ENCODE measurements at regions not wholly inside any gene's neighbourhood (a gene's known extent, or its start where the extent isn't known, plus 50 kb on each side); places are given as distances from the start of the nearest gene placed in this dataset.

DNA sequence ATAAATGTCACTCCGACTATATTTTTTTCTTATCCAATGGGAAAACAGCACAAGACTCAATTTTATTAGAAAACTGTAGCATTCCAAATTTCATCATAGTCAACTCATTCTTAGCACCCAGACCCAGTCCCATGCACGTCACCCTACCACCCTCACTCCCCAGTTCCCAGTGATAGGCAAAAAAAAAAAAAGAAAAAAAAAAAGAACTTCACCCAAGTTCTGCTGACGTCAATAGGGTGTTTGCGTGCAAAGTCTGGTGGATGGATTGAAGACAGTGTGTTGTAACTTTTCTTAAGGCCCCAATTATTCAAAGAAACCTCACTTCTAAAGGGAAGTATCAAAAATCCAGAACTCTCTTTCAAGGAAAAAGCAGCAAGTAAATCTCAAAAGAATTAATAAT is 213.9 kb upstream of the PRDM1 start:
- TF ChIP-seq POLR2AphosphoS5 (IDR thresholded peaks at IDR 0.05; ENCODE audit: low read depth) (no peak), CTCF (conservative IDR thresholded peaks at IDR 0.05; ENCODE audit: low read depth in 2 of 2) (no peak), EZH2phosphoT487 (IDR thresholded peaks at IDR 0.05; ENCODE audit: unreplicated experiment) (no peak), EZH2 (IDR thresholded peaks at IDR 0.05; ENCODE audit: low read depth, unreplicated experiment) (no peak), JUNB (IDR thresholded peaks at IDR 0.05; ENCODE audit: unreplicated experiment) (no peak), ZNF114 (CRISPR knock-in tag; IDR thresholded peaks at IDR 0.05) (no peak), STAT1 (IDR thresholded peaks at IDR 0.05; ENCODE audit: unreplicated experiment) (no peak)
- TF ChIP-seq, protein P1, sequence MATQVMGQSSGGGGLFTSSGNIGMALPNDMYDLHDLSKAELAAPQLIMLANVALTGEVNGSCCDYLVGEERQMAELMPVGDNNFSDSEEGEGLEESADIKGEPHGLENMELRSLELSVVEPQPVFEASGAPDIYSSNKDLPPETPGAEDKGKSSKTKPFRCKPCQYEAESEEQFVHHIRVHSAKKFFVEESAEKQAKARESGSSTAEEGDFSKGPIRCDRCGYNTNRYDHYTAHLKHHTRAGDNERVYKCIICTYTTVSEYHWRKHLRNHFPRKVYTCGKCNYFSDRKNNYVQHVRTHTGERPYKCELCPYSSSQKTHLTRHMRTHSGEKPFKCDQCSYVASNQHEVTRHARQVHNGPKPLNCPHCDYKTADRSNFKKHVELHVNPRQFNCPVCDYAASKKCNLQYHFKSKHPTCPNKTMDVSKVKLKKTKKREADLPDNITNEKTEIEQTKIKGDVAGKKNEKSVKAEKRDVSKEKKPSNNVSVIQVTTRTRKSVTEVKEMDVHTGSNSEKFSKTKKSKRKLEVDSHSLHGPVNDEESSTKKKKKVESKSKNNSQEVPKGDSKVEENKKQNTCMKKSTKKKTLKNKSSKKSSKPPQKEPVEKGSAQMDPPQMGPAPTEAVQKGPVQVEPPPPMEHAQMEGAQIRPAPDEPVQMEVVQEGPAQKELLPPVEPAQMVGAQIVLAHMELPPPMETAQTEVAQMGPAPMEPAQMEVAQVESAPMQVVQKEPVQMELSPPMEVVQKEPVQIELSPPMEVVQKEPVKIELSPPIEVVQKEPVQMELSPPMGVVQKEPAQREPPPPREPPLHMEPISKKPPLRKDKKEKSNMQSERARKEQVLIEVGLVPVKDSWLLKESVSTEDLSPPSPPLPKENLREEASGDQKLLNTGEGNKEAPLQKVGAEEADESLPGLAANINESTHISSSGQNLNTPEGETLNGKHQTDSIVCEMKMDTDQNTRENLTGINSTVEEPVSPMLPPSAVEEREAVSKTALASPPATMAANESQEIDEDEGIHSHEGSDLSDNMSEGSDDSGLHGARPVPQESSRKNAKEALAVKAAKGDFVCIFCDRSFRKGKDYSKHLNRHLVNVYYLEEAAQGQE (IDR thresholded peaks at IDR 0.05; ENCODE audit: unreplicated experiment), result no peak
